KOPT-K1 (cell line): ENCODE measurements at regions not wholly inside any gene's neighbourhood (a gene's known extent, or its start where the extent isn't known, plus 50 kb on each side); places are given as distances from the start of the nearest gene placed in this dataset.

Experiments
- H3K27ac ChIP-seq: fragments of 200-600 bp; sonication (generic); 2 replicates; pipeline ENCODE4 v1.5.1; 2016; ENCODE audit warnings: antibody characterized with exemption, mild to moderate bottlenecking, low read depth, low read length; ENCODE audit not compliant: poor library complexity, severe bottlenecking
- H3K36me3 ChIP-seq: fragments of 200-600 bp; sonication (generic); 2 replicates; pipeline ENCODE4 v1.5.1; 2017; ENCODE audit warnings: antibody characterized with exemption, mild to moderate bottlenecking, low read length, moderate library complexity; ENCODE audit not compliant: insufficient read depth
- H3K9me3 ChIP-seq: fragments of 200-600 bp; sonication (generic); 2 replicates; pipeline ENCODE4 v1.5.1; 2017; ENCODE audit warnings: antibody characterized with exemption, low read length, mild to moderate bottlenecking; ENCODE audit not compliant: insufficient read depth, poor library complexity, severe bottlenecking

- H3K36me3 ChIP-seq = no peaks in the 10 kb centered on the region
- no peaks in the 10 kb centered on the region for H3K9me3 ChIP-seq
- no peak overlapping the region for H3K27ac ChIP-seq
Measured at GRCh38 chr4:38612646-38613414, 51.2 kb upstream of the KLF3 start.
